UCSD-AML1 (cell line): ENCODE measurements at regions not wholly inside any gene's neighbourhood (a gene's known extent, or its start where the extent isn't known, plus 50 kb on each side); places are given as distances from the start of the nearest gene placed in this dataset.

Experiments used
- DNase-seq: peaks from one replicate; lab custom pipeline; 2025; ENCODE audit not compliant: unreplicated experiment; lab: John Stamatoyannopoulos, UW

DNA sequence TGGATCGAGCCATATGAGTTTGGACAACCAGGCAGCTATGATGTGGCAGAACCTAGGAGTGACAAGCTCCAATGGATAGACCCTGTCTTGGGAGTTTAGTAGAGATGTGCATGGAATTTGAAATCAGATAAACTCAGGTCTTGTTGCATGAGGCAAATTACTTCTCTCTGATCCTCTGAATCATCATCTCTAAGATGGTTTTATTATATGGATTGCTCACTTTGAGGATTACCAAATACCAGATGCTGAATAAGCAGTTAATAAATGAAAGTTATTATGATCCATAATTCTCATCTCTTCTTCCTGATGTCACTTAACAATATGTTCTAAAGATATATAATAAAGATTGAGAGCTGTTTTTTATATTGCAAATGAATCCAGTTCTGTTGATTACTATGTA, 622.2 kb downstream of the NTRK3 start:
- DNase-seq: no peak

GRCh38 chr15:87633525-87633924, 623.0 kb downstream of the NTRK3 start:
- DNase-seq: no peak

GRCh38 chr15:87632364-87632763, 624.2 kb downstream of the NTRK3 start:
- DNase-seq: no peak

GRCh38 chr15:87631775-87632174, 624.8 kb downstream of the NTRK3 start:
- no peak for DNase-seq

GRCh38 chr15:87631093-87631492, 625.4 kb downstream of the NTRK3 start:
- no peak for DNase-seq

- DNase-seq: no peak
Measured at GRCh38 chr15:87628311-87628710, 628.2 kb downstream of the NTRK3 start.

DNA sequence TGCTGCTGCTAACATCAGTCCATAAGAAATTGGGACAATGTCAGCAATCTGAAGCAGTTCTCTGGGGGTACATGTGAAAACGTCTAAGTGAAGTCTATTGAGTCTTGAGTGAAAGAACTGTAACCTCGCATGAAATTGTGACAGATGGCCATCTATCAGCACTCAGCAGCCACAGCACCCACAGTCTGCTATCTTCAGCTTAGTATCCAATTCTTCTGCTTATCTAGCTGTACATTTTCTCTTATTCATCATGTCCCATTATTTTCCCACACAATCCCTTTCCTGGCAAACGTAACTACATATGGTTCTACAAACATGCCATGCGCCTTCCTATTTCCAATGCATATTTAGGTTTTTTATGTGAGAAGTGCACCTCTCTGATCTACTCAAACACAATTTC, 629.7 kb downstream of the NTRK3 start:
- DNase-seq: no peak

DNA sequence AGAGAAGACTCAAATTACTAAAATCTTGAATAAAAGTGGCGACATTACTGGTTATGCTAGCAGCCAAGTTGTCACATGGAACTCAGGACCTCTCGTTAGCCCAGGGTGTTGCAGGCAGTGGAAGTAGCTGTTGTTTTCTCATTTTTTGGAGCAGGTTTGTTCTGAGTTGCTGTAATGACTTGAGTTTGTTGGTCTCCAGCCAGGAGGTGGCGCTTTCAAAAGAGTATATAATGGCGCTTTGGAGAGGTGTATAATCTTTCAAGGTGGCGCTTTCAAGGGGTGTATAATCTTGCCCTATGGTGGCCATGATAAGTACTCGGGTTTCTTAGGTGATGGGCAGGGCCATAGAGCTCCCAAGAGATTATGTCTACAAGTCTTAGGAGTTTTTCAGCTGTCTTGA, 632.7 kb downstream of the NTRK3 start:
- DNase-seq: no peak

DNA sequence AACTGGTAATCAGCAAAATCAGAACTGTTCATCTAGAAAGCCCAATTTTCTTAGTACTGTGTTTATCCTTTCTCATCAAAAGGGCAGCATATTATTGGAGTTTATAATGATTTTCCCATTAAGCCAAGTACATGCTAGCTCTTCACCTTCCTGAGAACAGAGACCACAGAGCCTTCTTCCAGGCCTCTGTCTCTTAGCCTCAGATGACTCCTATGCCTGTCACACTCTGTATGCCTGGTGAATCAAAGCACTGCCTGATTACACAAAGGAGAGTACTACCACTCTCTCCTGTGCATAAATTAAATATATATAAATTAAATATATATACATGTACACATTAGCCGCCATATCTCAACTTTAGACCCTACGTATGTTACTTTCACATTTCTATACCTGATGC, 636.1 kb downstream of the NTRK3 start:
- no peak for DNase-seq

DNA sequence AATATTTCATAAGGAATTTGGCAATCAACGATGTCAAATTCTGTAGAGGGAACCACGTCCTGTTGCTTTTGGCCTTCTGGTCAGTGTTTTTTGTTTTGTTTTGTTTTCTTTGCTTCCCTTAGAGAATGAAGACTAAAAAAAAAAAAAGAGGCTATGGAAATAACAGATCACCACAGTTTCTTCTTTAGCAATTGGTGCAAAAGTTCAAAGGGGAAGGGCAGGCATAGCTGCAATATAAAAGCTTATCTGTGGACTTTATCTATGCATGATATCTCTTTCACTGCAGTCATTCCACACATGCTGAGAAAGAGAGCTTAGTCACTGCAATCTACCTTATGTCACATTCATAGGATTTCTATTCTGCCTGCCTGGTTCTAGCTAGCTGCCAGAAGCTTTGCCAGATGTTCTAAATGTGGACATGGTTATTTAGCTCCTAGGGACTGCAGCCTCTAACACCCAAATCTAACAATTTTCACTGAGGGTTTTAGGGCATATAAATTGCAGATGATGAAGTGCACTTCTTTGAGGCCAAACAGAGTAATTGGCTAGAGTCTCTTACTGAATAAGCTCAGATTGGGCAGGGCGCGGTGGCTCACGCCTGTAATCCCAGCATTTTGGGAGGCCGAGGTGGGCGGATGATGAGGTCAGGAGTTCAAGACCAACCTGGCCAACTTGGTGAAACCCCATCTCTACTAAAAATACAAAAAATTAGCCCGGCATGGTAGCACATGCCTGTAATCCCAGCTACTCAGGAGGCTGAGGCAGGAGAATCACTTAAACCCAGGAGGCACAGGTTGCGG, 637.2 kb downstream of the NTRK3 start:
- DNase-seq: no peak

GRCh38 chr15:87618203-87618725, 638.3 kb downstream of the NTRK3 start:
- DNase-seq: no peak

GRCh38 chr15:87614704-87615103, 641.8 kb downstream of the NTRK3 start:
- DNase-seq: no peak

GRCh38 chr15:87610366-87610765, 646.2 kb downstream of the NTRK3 start:
- DNase-seq: no peak

DNA sequence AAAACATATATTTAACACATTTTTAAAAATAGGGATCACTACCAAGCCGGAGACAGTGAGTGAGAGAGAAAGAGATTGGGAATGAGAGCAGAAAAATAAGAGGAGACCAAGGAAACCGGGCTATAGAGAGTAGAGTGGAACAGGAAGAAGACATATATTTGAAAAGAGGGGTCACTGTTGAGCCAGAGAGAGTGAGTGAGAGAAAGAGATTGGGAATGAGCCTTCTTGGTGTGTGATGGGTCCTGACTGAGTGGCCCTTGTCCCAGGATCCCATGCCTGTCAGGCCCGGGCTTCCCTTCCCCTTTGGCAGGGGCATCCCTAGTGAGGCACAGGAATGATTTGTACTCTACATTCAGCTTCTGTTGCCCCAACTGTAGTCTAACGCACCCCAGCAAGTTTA, 646.6 kb downstream of the NTRK3 start:
- no peak for DNase-seq

GRCh38 chr15:87609474-87609873, 647.1 kb downstream of the NTRK3 start:
- DNase-seq: no peak

GRCh38 chr15:87608238-87609028, 648.1 kb downstream of the NTRK3 start:
- DNase-seq: no peak

DNA sequence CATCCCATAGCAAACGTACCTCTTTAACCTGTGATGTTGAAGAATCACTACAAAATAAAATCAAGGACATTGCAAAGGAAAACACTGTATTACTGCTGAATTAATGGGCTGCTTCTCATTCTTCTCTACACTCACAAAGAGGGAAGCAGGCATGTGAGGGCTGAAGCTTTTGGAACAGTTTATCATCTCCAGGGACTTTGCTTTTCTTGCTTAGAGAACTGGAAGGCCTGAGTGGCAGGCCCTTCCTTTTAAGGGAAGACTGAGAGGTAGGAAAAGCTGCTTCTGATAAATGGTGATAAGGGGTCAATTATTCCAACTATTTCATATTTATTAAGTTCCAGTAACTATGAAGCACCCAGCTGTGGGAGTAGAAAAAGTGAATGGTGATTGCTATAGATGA, 649.6 kb downstream of the NTRK3 start:
- DNase-seq: no peak

DNA sequence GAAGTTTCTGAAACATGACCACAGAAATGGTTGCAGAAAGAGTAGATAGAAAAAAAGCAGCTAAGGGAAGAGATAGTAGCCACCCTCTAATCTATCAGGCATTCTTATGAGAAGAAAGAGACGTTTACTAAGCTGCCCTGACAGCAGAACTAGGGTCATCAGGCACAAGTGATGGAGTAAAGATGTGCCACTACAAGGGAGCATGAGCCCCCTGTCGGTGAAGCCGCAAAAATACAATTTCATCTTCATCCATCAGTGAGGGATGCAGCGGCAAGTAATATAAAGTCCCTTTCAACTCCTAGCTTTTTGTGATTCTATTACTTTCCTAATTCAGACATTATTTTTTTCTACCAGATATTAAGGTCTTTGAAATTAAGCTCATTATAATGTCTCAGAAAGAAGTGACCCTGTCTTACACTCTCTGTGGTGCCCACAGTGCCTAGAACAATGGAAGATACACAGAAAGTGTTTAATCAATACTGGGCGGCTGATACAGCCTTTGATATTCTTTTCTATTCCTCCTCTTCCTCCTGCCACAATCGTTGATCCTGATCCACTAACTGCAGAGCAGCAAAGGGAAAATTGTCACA, 651.6 kb downstream of the NTRK3 start:
- no peak for DNase-seq

GRCh38 chr15:87602371-87602770, 654.2 kb downstream of the NTRK3 start:
- DNase-seq: no peak

GRCh38 chr15:87599616-87600015, 656.9 kb downstream of the NTRK3 start:
- DNase-seq: no peak

GRCh38 chr15:87597346-87598052, 659.0 kb downstream of the NTRK3 start:
- no peak for DNase-seq
